Ishikawa (cell line): ENCODE measurements at regions not wholly inside any gene's neighbourhood (a gene's known extent, or its start where the extent isn't known, plus 50 kb on each side); places are given as distances from the start of the nearest gene placed in this dataset.

Experiments
- CEBPB ChIP-seq: IDR thresholded peaks from 2 replicates; pipeline ENCODE4 v1.6.1; 2012
- CREB1 ChIP-seq: IDR thresholded peaks from 2 replicates; pipeline ENCODE4 v1.6.1; 2012; ENCODE audit warnings: low read depth
- EGR1 ChIP-seq: IDR thresholded peaks from 2 replicates; pipeline ENCODE4 v1.6.1; 2012
- EP300 ChIP-seq: IDR thresholded peaks from 2 replicates; pipeline ENCODE4 v1.6.1; 2012; ENCODE audit warnings: borderline replicate concordance
- REST ChIP-seq: IDR thresholded peaks from 2 replicates; pipeline ENCODE4 v1.6.1; 2012; ENCODE audit warnings: low read depth, mild to moderate bottlenecking
- TEAD4 ChIP-seq: IDR thresholded peaks from 2 replicates; pipeline ENCODE4 v1.6.1; 2012
- ZBTB7A ChIP-seq: IDR thresholded peaks from 2 replicates; pipeline ENCODE4 v1.6.1; 2012; ENCODE audit warnings: low read depth

- TF ChIP-seq REST: no peak
- TF ChIP-seq TEAD4: no peak
- TF ChIP-seq CEBPB: no peak
- TF ChIP-seq EGR1: no peak
- no peak for TF ChIP-seq CREB1
- TF ChIP-seq EP300: no peak
- no peak for TF ChIP-seq ZBTB7A
These were observed 369.9 kb downstream of the GALR1 start for GRCh38 chr18:77619525-77619924.
